ENCODE measurements at regions not wholly inside any gene's neighbourhood (a gene's known extent, or its start where the extent isn't known, plus 50 kb on each side); places are given as distances from the start of the nearest gene placed in this dataset.

GRCh38 chr5:2489306-2489705 lies 262.2 kb downstream of the IRX2 start:
- no peak for FAIRE-seq

GRCh38 chr5:2488593-2488992 lies 262.9 kb downstream of the IRX2 start:
- FAIRE-seq, result no peak

- no peak for FAIRE-seq
Measured at GRCh38 chr5:2487152-2487763, 264.2 kb downstream of the IRX2 start.

- no peak for FAIRE-seq
Measured at GRCh38 chr5:2486373-2486772, 265.1 kb downstream of the IRX2 start.

- FAIRE-seq, result no peak
Measured at GRCh38 chr5:2482778-2483177, 268.7 kb downstream of the IRX2 start.

- FAIRE-seq, result no peak
Measured at GRCh38 chr5:2480871-2481270, 270.6 kb downstream of the IRX2 start.

- no peak for FAIRE-seq
Measured at GRCh38 chr5:2475902-2476301, 275.6 kb downstream of the IRX2 start.

- FAIRE-seq, result no peak
Measured at GRCh38 chr5:2472670-2473069, 278.8 kb downstream of the IRX2 start.

- no peak for FAIRE-seq
Measured at GRCh38 chr5:2471152-2471879, 280.2 kb downstream of the IRX2 start.

- no peak for FAIRE-seq
Measured at GRCh38 chr5:2466966-2467365, 284.5 kb downstream of the IRX2 start.

- no peak for FAIRE-seq
Measured at GRCh38 chr5:2465383-2465782, 286.1 kb downstream of the IRX2 start.

GRCh38 chr5:2464141-2464540 lies 287.3 kb downstream of the IRX2 start:
- FAIRE-seq, result no peak

GRCh38 chr5:2461701-2462691 lies 289.5 kb downstream of the IRX2 start:
- FAIRE-seq, result no peak

- FAIRE-seq, result no peak
Measured at GRCh38 chr5:2460098-2460497, 291.4 kb downstream of the IRX2 start.

GRCh38 chr5:2459251-2459650 lies 292.2 kb downstream of the IRX2 start:
- FAIRE-seq, result no peak

GRCh38 chr5:2455878-2456277 lies 295.6 kb downstream of the IRX2 start:
- FAIRE-seq, result no peak

- no peak for FAIRE-seq
Measured at GRCh38 chr5:2454876-2455275, 296.6 kb downstream of the IRX2 start.

- no peak for FAIRE-seq
Measured at GRCh38 chr5:2453781-2454180, 297.7 kb downstream of the IRX2 start.

GRCh38 chr5:2451100-2451499 lies 300.4 kb downstream of the IRX2 start:
- FAIRE-seq, result no peak

GRCh38 chr5:2442496-2443354 lies 308.8 kb downstream of the IRX2 start:
- no peak for FAIRE-seq

GRCh38 chr5:2441495-2442180 lies 309.8 kb downstream of the IRX2 start:
- no peak for FAIRE-seq

GRCh38 chr5:2439608-2440007 lies 311.9 kb downstream of the IRX2 start:
- no peak for FAIRE-seq
